Lower lobe of right lung (tissue), 2 donors: ENCODE measurements at regions not wholly inside any gene's neighbourhood (a gene's known extent, or its start where the extent isn't known, plus 50 kb on each side); places are given as distances from the start of the nearest gene placed in this dataset.

Experiments used
- ATAC-seq, 2 donors: fragments of 200-7000 bp; cut with Tn5 transposase; one replicate each; pipeline ENCODE4 v1.9.1; 2020 to 2022; ENCODE audit warnings: mild to moderate bottlenecking in 2 of 2, moderate library complexity in 2 of 2
- DNase-seq: peaks from one replicate; pipeline ENCODE4 v3.0.0-alpha.2; 2020
- H3K27ac ChIP-seq: fragments of 200-600 bp; one replicate; pipeline ENCODE4 v1.8.0; 2022
- H3K27me3 ChIP-seq: fragments of 200-600 bp; one replicate; pipeline ENCODE4 v1.8.0; 2022; ENCODE audit warnings: low read depth
- H3K36me3 ChIP-seq: fragments of 200-600 bp; one replicate; pipeline ENCODE4 v1.8.0; 2022; ENCODE audit warnings: mild to moderate bottlenecking
- H3K4me1 ChIP-seq: fragments of 200-600 bp; one replicate; pipeline ENCODE4 v1.8.0; 2022
- H3K4me3 ChIP-seq: fragments of 200-600 bp; one replicate; pipeline ENCODE4 v1.8.0; 2022; ENCODE audit warnings: mild to moderate bottlenecking
- H3K9me3 ChIP-seq: fragments of 200-600 bp; one replicate; pipeline ENCODE4 v1.8.0; 2022
- CTCF ChIP-seq: fragments of 200-600 bp; IDR thresholded peaks from one replicate; pipeline ENCODE4 v1.8.0; 2022; ENCODE audit warnings: antibody characterized with exemption, mild to moderate bottlenecking
- intact Hi-C: fragments of 100-400 bp; cut with DNase I; formaldehyde crosslinking; loops from one replicate; pipeline ENCODE4 v1.11.0; 2022
- donor health status: DM: no; HTN: yes; CAD: no; lungs with severe emphysema.

DNA sequence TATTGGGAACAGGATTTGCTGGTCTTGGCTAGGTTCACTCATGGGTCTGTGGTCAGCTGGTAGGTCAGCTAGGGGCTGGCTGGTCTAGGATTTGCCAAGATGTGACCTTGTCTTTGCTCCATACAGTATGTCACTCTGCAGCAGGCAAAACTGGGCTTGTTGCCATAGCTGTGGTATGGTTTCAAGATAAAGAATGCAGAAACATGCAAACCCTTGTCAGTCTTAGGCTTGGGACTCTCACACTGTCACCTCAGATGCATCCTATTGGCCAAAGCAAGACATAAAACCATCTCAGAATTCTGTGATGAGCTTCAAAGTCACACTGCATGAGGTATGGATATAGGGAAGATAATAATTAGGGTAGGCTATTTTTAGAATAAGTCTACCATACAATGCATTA is 66.6 kb upstream of the TBC1D5 start:
- intact Hi-C loops = no loop called here
- no peak for TF ChIP-seq CTCF
- H3K27ac ChIP-seq = no peak overlapping the region
- no peaks in the 10 kb centered on the region for H3K9me3 ChIP-seq
- DNase-seq (no peak), ATAC-seq (no peak)
- no peaks in the 10 kb centered on the region for H3K36me3 ChIP-seq
- H3K27me3 ChIP-seq = no peaks in the 10 kb centered on the region
- H3K4me3 ChIP-seq = no peak overlapping the region
- no peaks in the 10 kb centered on the region for H3K4me1 ChIP-seq

DNA sequence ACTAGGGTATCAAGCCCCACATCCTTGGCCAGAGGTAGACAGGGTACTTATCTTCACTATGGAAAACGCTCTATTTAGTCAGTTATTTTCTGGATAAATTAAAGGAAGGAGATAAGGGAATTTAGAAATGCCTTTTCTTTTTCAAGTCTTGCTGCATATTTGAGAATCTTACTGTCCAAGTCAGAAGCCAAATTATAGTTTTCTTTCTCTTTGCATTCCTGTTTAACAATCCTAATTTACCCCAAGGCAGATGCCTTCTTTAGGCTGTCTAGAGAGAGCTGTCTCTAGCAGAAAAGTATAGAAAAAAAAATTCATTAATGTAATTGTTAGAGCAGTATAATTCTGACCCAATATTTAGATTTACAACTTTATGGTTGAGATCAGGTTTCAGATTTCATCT is 64.4 kb upstream of the TBC1D5 start:
- H3K36me3 ChIP-seq = no peaks in the 10 kb centered on the region
- ATAC-seq (no peak), DNase-seq (no peak)
- H3K27ac ChIP-seq = no peak overlapping the region
- intact Hi-C loops = no loop called here
- H3K4me3 ChIP-seq = no peak overlapping the region
- no peaks in the 10 kb centered on the region for H3K27me3 ChIP-seq
- no peak for TF ChIP-seq CTCF
- no peaks in the 10 kb centered on the region for H3K9me3 ChIP-seq
- H3K4me1 ChIP-seq = no peaks in the 10 kb centered on the region

- Histone ChIP-seq H3K4me3 (no peak overlapping the region), H3K27me3 (no peaks in the 10 kb centered on the region), H3K9me3 (no peaks in the 10 kb centered on the region), H3K4me1 (no peaks in the 10 kb centered on the region), H3K36me3 (no peaks in the 10 kb centered on the region), H3K27ac (no peak overlapping the region)
- ATAC-seq (peak; percentile 33 to 56), DNase-seq (no peak)
- intact Hi-C loops = no loop called here
- no peak for TF ChIP-seq CTCF
These were observed 63.8 kb upstream of the TBC1D5 start for GRCh38 chr3:17806201-17806600.

GRCh38 chr3:17805461-17805940 is 63.1 kb upstream of the TBC1D5 start:
- H3K27ac ChIP-seq = no peak overlapping the region
- ATAC-seq (no peak), DNase-seq (no peak)
- intact Hi-C loops = no loop called here
- no peak for TF ChIP-seq CTCF
- no peaks in the 10 kb centered on the region for H3K36me3 ChIP-seq
- H3K27me3 ChIP-seq = no peaks in the 10 kb centered on the region
- H3K9me3 ChIP-seq = no peaks in the 10 kb centered on the region
- H3K4me3 ChIP-seq = no peak overlapping the region
- no peaks in the 10 kb centered on the region for H3K4me1 ChIP-seq

GRCh38 chr3:17802950-17803349 is 60.5 kb upstream of the TBC1D5 start:
- intact Hi-C loops = no loop called here
- H3K4me1 ChIP-seq = no peaks in the 10 kb centered on the region
- no peak for ATAC-seq
- no peaks in the 10 kb centered on the region for H3K9me3 ChIP-seq
- H3K4me3 ChIP-seq = no peak overlapping the region
- H3K27me3 ChIP-seq = no peaks in the 10 kb centered on the region
- DNase-seq = no peak
- H3K36me3 ChIP-seq = no peaks in the 10 kb centered on the region
- H3K27ac ChIP-seq = no peak overlapping the region
- TF ChIP-seq CTCF = no peak

GRCh38 chr3:17801131-17801530 is 58.7 kb upstream of the TBC1D5 start:
- no peak for TF ChIP-seq CTCF

More at GRCh38 chr3:17801131-17801530, 58.7 kb upstream of the TBC1D5 start:
- Histone ChIP-seq H3K9me3 (no peaks in the 10 kb centered on the region), H3K36me3 (no peaks in the 10 kb centered on the region), H3K4me3 (no peak overlapping the region), H3K4me1 (no peaks in the 10 kb centered on the region), H3K27ac (no peak overlapping the region), H3K27me3 (no peaks in the 10 kb centered on the region)
- intact Hi-C loops = no loop called here
- ATAC-seq (no peak), DNase-seq (no peak)
